OCI-LY1 (cell line): ENCODE measurements at regions not wholly inside any gene's neighbourhood (a gene's known extent, or its start where the extent isn't known, plus 50 kb on each side); places are given as distances from the start of the nearest gene placed in this dataset.

ENCODE experiments used
- EZH2 ChIP-seq: fragments of 200-600 bp; sonication (generic), shearing (Covaris generic); IDR thresholded peaks from 2 replicates; pipeline ENCODE4 v1.8.0; 2017; ENCODE audit warnings: borderline replicate concordance, mixed run types, mild to moderate bottlenecking, antibody characterized with exemption, low read length, moderate library complexity, mixed read lengths
- TF ChIP-seq, protein P1 (sequence below): fragments of 200-600 bp; sonication (generic), shearing (Covaris generic); IDR thresholded peaks from 2 replicates; pipeline ENCODE4 v1.5.1; 2017; ENCODE audit warnings: mild to moderate bottlenecking, antibody characterized with exemption, low read length, moderate library complexity, mixed read lengths

GRCh38 chr20:48041078-48041780, 255.9 kb upstream of the SULF2 start:
- TF ChIP-seq, protein P1, sequence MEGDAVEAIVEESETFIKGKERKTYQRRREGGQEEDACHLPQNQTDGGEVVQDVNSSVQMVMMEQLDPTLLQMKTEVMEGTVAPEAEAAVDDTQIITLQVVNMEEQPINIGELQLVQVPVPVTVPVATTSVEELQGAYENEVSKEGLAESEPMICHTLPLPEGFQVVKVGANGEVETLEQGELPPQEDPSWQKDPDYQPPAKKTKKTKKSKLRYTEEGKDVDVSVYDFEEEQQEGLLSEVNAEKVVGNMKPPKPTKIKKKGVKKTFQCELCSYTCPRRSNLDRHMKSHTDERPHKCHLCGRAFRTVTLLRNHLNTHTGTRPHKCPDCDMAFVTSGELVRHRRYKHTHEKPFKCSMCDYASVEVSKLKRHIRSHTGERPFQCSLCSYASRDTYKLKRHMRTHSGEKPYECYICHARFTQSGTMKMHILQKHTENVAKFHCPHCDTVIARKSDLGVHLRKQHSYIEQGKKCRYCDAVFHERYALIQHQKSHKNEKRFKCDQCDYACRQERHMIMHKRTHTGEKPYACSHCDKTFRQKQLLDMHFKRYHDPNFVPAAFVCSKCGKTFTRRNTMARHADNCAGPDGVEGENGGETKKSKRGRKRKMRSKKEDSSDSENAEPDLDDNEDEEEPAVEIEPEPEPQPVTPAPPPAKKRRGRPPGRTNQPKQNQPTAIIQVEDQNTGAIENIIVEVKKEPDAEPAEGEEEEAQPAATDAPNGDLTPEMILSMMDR, result no peak
- no peak for TF ChIP-seq EZH2
